Smooth muscle cell (in vitro differentiated cells): ENCODE measurements at regions not wholly inside any gene's neighbourhood (a gene's known extent, or its start where the extent isn't known, plus 50 kb on each side); places are given as distances from the start of the nearest gene placed in this dataset.
A peak's percentile ranks its signal among the peaks of the same experiment; 100 is the strongest.

ENCODE experiments used
- DNase-seq: peaks from one replicate; lab custom pipeline; 2025; ENCODE audit not compliant: unreplicated experiment; lab: John Stamatoyannopoulos, UW
- H2AFZ ChIP-seq: fragments of 200-600 bp; sonication (generic); 2 replicates; pipeline ENCODE4 v1.6.0; 2016; ENCODE audit warnings: antibody characterized with exemption, low read depth, mild to moderate bottlenecking
- H3F3A ChIP-seq: fragments of 200-600 bp; sonication (generic); 2 replicates; pipeline ENCODE4 v1.6.0; 2017; ENCODE audit warnings: antibody characterized with exemption, low read depth
- H3K27ac ChIP-seq: fragments of 200-600 bp; sonication (generic); 2 replicates; pipeline ENCODE4 v1.5.1; 2016; ENCODE audit warnings: low read depth, mild to moderate bottlenecking
- H3K27me3 ChIP-seq: fragments of 200-600 bp; sonication (generic); 2 replicates; pipeline ENCODE4 v1.6.1; 2016; ENCODE audit warnings: low read depth, mild to moderate bottlenecking
- H3K36me3 ChIP-seq: fragments of 200-600 bp; sonication (generic); 2 replicates; pipeline ENCODE4 v1.5.1; 2016; ENCODE audit warnings: low read depth
- H3K4me1 ChIP-seq: fragments of 200-600 bp; sonication (generic); 2 replicates; pipeline ENCODE4 v1.5.1; 2016; ENCODE audit warnings: low read depth
- H3K4me2 ChIP-seq: fragments of 200-600 bp; sonication (generic); 2 replicates; pipeline ENCODE4 v1.6.0; 2016; ENCODE audit warnings: mild to moderate bottlenecking
- H3K4me3 ChIP-seq: fragments of 200-600 bp; sonication (generic); 2 replicates; pipeline ENCODE4 v1.5.1; 2016; ENCODE audit warnings: mild to moderate bottlenecking
- H3K79me2 ChIP-seq: fragments of 200-600 bp; sonication (generic); 2 replicates; pipeline ENCODE4 v1.6.0; 2016; ENCODE audit warnings: low read depth, mild to moderate bottlenecking
- H3K9ac ChIP-seq: fragments of 200-600 bp; sonication (generic); 2 replicates; pipeline ENCODE4 v1.6.0; 2016; ENCODE audit warnings: low read depth
- H3K9me3 ChIP-seq: fragments of 200-600 bp; sonication (generic); replicated peaks from 2 replicates; pipeline ENCODE4 v1.5.1; 2016; ENCODE audit warnings: low read depth
- H4K20me1 ChIP-seq: fragments of 200-600 bp; sonication (generic); 2 replicates; pipeline ENCODE4 v1.6.0; 2016; ENCODE audit warnings: low read depth
- WGBS: methylation state at CpG from one replicate; pipeline ENCODE4 v1.1.7; 2016; ENCODE audit warnings: low lambda C conversion rate; 5-methylcytosine and 5-hydroxymethylcytosine counted together
- TF ChIP-seq, protein P1 (sequence below): fragments of 200-600 bp; sonication (generic); IDR thresholded peaks from 2 replicates; pipeline ENCODE4 v1.5.1; 2017; ENCODE audit warnings: borderline replicate concordance, mild to moderate bottlenecking, antibody characterized with exemption; ENCODE audit not compliant: insufficient read depth, poor library complexity, severe bottlenecking

DNA sequence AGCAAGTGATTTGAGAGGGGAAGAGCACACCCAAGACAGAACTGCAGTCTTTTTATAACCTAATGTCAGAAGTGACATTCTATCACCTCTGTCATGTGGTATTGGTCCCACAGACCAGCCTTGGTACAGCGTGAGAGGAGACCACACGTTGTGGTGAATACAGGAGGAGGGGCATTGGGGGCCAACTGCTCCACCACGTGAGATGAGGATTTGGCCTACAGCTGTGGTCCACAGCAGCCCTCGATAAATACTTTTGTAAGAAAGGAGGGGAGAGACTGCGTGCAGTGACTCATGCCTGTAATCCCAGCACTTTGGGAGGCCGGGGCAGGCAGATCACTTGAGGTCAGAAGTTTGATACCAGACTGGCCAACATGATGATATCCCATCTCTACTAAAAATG is 243.1 kb downstream of the FGFR2 start:
- no peaks in the 10 kb centered on the region for H3K9me3 ChIP-seq
- H3K27me3 ChIP-seq = no peaks in the 10 kb centered on the region
- no peaks in the 10 kb centered on the region for H3K4me1 ChIP-seq
- H2AFZ ChIP-seq = no peak overlapping the region
- H4K20me1 ChIP-seq = no peaks in the 10 kb centered on the region
- no peaks in the 10 kb centered on the region for H3K79me2 ChIP-seq
- 19% methylated on average over 6 of the region's 6 CpGs for WGBS
- no peak overlapping the region for H3K4me3 ChIP-seq
- H3F3A ChIP-seq = peaks cover 12% of the 10 kb centered on the region
- H3K27ac ChIP-seq = peak overlapping the region; percentile 11
- no peaks in the 10 kb centered on the region for H3K36me3 ChIP-seq
- TF ChIP-seq, protein P1, sequence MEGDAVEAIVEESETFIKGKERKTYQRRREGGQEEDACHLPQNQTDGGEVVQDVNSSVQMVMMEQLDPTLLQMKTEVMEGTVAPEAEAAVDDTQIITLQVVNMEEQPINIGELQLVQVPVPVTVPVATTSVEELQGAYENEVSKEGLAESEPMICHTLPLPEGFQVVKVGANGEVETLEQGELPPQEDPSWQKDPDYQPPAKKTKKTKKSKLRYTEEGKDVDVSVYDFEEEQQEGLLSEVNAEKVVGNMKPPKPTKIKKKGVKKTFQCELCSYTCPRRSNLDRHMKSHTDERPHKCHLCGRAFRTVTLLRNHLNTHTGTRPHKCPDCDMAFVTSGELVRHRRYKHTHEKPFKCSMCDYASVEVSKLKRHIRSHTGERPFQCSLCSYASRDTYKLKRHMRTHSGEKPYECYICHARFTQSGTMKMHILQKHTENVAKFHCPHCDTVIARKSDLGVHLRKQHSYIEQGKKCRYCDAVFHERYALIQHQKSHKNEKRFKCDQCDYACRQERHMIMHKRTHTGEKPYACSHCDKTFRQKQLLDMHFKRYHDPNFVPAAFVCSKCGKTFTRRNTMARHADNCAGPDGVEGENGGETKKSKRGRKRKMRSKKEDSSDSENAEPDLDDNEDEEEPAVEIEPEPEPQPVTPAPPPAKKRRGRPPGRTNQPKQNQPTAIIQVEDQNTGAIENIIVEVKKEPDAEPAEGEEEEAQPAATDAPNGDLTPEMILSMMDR = no peak
- no peak for DNase-seq
- H3K9ac ChIP-seq = no peak overlapping the region
- H3K4me2 ChIP-seq = no peak overlapping the region

DNA sequence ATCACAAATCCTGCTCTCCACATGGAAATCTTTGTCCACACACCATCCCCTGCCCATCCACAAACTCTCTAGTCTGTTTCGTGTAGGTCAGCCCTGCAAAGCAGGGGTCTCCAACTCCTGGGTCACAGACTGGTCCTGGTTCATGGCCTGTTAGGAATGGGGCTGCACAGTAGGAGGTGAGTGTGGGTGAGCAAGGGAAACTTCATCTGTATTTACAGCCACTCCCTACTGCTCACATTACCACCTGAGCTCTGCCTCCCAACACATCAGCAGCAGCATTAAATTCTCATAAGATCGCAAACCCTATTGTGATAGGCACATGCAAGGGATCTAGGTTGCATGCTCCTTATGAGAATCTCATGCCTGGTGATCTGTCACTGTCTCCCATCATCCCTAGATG is 242.1 kb downstream of the FGFR2 start:
- no peak for DNase-seq
- H3K4me2 ChIP-seq = no peak overlapping the region
- H3K27ac ChIP-seq = no peak overlapping the region
- H3K36me3 ChIP-seq = no peaks in the 10 kb centered on the region
- H3K4me1 ChIP-seq = no peaks in the 10 kb centered on the region
- no peaks in the 10 kb centered on the region for H4K20me1 ChIP-seq
- H3F3A ChIP-seq = peaks cover 12% of the 10 kb centered on the region
- H3K4me3 ChIP-seq = no peak overlapping the region
- no peak overlapping the region for H3K9ac ChIP-seq
- no peaks in the 10 kb centered on the region for H3K27me3 ChIP-seq
- WGBS = 98% methylated on average over 2 of the region's 2 CpGs
- no peak overlapping the region for H2AFZ ChIP-seq
- no peaks in the 10 kb centered on the region for H3K9me3 ChIP-seq
- H3K79me2 ChIP-seq = no peaks in the 10 kb centered on the region
- TF ChIP-seq, protein P1 = no peak

DNA sequence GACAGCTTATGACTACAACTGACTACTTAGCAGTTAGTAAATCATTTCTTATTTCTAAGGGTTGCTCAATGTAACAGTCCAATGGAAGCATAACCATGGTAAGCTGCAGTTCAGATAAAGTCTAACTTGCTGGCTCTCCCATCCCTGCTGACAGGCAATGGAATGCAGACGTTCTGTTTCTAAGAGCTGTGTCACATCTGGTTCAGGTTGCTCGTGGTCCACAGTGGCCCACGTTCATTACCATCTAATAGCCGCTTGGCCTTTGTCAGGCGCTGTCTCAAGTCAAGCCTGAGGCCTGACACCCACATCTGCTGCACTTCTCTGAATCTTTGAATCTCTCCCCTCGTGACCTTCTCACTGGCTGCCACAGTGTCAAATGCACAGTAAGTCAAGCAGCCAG is 240.8 kb downstream of the FGFR2 start:
- Histone ChIP-seq H3K9me3 (no peaks in the 10 kb centered on the region), H2AFZ (no peak overlapping the region), H4K20me1 (no peaks in the 10 kb centered on the region), H3F3A (peaks cover 5% of the 10 kb centered on the region), H3K4me2 (no peak overlapping the region), H3K36me3 (no peaks in the 10 kb centered on the region), H3K27ac (no peak overlapping the region), H3K9ac (no peak overlapping the region), H3K79me2 (no peaks in the 10 kb centered on the region), H3K4me3 (no peak overlapping the region), H3K27me3 (no peaks in the 10 kb centered on the region), H3K4me1 (no peaks in the 10 kb centered on the region)
- DNase-seq = no peak
- 40% methylated on average over 6 of the region's 6 CpGs for WGBS
- TF ChIP-seq, protein P1 = no peak

DNA sequence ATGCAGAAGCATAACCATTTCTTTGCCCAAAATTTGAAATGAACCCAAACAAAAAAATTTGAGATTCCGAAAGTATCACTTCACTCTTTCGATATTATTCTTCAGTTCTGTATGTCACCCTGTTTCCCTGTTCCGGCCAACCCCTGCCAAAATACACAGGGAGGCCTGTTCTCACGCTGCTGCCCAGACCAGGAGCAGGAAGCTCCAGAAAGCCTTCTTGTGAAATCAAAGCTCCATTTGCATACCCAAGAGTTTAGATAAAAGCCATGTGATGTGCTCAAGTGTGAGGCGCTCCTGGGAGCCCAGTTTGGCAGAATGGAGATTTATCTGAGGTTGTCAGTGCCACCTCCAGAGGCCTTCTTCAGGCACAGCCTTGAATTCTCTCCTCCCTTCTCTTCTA is 236.2 kb downstream of the FGFR2 start:
- 79% methylated on average over 5 of the region's 5 CpGs for WGBS
- H3K9me3 ChIP-seq = no peaks in the 10 kb centered on the region
- no peak overlapping the region for H3K4me2 ChIP-seq
- no peak for DNase-seq
- peaks cover 1% of the 10 kb centered on the region for H3F3A ChIP-seq
- H3K27me3 ChIP-seq = no peaks in the 10 kb centered on the region
- no peaks in the 10 kb centered on the region for H3K4me1 ChIP-seq
- H2AFZ ChIP-seq = no peak overlapping the region
- H3K79me2 ChIP-seq = no peaks in the 10 kb centered on the region
- TF ChIP-seq, protein P1 = no peak
- no peaks in the 10 kb centered on the region for H3K36me3 ChIP-seq
- no peak overlapping the region for H3K4me3 ChIP-seq
- H3K27ac ChIP-seq = no peak overlapping the region
- H3K9ac ChIP-seq = no peak overlapping the region
- no peaks in the 10 kb centered on the region for H4K20me1 ChIP-seq
